GM19395 (cell line): ENCODE measurements at regions not wholly inside any gene's neighbourhood (a gene's known extent, or its start where the extent isn't known, plus 50 kb on each side); places are given as distances from the start of the nearest gene placed in this dataset.

Experiments used
- ATAC-seq: cut with Tn5 transposase; IDR thresholded peaks from one replicate; pipeline ENCODE4 v1.9.1; 2021; ENCODE audit warnings: mild to moderate bottlenecking, moderate library complexity; ENCODE audit not compliant: unreplicated experiment

DNA sequence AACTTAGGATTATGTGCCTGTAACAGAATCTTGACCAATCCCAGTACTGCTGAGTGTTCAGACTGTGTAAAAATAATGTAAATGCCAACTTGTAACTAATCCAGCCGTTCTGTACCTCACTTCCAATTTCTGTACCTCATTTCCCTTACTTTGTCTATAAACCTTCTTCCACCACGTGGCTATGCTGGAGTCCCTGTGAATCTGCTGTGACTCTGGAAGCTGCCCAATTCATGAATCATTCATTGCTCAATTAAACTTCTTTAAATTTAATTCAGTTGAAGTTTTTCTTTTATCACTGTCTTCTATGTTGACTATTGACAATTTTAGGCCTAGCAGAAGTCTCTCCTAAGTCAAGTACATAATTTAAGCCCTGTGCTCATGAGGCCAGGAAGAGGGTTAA is 215.3 kb upstream of the RHOBTB1 start:
- ATAC-seq: no peak

GRCh38 chr10:61157182-61157581 is 213.2 kb upstream of the RHOBTB1 start:
- ATAC-seq: no peak

GRCh38 chr10:61153771-61154170 is 209.8 kb upstream of the RHOBTB1 start:
- ATAC-seq: no peak

DNA sequence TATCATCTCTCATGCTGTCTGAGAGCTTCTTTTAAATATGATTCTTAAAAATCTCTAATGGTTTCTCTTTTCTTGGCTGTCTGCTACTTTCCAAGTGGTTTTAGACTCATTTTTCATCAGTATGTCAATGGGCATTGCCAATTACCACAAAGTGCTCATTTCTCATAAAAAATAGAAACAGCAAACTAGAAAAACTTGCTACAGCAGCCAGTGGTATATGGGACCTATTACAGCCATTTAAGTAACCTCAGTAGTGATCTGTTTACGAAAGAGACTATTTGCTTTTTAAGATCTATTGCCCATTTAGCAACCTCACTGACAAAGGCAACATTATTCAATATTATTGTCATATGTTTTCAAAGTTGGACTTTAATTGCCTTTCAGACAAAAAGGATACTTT is 207.1 kb upstream of the RHOBTB1 start:
- no peak for ATAC-seq

DNA sequence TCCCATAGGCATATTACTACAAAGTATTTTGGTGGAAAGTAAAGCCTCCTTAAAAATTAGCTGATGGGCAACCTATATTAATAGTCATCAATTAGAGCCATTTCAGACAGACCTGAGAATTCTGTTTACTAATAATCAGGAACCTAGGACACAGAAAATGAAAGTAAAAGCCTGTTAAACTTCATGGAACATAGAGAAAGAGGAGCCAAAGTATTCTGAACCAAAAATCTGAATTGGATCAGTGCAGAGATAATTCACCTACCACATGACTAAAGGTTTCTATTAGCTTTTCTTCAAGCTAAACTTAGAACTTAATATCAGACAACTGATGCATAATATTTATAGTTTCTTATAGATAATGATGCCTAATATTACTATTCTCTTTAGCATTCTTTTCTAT is 204.5 kb upstream of the RHOBTB1 start:
- no peak for ATAC-seq

GRCh38 chr10:61142987-61143386 is 199.0 kb upstream of the RHOBTB1 start:
- no peak for ATAC-seq

DNA sequence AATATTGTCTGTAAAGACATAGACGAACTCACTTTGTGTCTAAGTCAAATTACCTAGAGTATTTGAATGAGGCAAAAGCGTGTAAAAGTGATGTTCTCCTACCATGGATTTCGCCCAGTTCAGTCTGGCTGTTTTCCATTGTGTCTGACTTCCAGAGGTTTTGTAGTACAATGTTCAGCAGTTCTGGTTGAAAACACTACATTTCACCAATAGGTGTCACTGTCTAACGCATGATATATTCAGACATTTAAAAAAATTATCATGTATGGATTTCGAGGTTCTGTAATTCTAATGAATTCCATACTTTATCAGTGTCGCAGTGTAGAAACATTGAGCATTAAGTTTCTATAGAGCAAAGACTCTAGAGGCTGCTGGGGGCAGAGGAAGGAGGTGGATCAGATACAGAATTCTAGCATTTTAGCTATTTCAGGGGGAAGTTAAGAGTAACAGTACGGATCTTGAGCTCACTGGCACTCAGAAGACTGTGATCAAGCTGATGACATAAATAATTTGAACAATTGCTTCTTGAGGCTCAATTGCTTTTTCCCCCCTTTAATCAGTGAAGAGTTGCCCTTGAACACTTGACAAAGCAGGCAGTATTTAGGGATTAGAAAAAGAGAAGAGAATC is 196.9 kb upstream of the RHOBTB1 start:
- peak; percentile 53 for ATAC-seq

GRCh38 chr10:61139592-61139953 is 195.6 kb upstream of the RHOBTB1 start:
- no peak for ATAC-seq

DNA sequence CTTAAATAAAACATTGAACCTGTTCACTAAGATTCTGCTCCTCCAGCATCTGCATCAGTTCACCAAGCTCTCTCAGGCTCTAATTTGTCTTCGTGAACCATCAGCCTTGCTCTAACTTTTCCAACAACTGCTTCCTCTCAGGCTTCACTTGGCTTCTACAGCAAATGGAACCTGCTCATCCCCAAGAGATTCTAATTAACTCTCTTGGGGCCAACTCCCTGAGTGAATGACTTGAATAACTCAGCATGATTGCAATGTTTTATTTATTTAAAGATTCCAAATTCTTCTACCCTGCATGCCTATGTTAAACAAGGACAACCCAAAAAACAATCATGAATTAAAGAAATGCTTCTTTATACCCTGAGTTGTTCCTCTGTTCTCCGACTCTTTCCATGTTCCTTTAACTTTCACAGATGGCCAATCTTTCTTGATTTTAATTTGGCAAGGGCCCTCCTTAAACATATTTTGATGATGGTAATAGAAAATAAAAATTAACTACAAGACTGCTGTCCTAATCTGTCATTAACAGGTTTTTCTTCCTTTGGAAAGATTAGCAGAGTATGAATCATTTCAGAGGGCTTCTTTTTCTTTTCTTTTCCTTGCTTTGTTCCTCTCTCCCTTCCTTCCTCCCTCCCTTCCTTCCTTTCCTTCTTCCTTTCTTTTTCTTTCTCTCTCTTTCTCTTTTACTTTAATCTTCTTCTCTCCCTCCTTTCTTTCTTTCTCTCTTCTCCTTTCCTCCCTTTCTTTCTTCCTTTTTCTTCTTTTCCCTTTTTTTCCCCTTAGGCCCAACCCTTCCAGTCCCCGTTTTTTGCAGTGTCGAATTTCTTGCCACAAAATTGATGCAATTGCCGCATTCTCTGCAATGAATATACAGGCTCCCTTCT is 195.0 kb upstream of the RHOBTB1 start:
- ATAC-seq: no peak

- ATAC-seq: no peak
These were observed 192.2 kb upstream of the RHOBTB1 start for GRCh38 chr10:61136139-61136538.

DNA sequence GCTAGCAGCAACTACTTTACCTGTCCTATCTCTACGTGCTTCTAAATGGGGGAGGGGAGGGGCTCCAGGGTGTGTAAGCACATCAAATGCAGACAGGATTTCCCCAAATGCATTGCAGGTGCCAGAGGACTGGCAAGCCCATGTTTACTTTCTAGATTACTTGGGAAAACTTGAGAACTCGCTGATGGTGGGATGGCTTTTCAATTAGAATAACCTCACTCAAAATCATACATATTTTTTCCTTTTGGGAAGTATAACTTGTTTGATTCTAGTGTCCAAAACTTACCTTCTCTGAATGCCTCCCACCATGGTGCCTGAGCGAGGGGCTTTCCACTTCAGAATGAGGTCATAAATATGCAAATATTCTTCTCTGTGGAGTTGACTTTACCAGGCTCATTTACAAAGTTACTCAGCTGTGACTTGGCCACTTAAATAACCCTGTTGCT is 191.3 kb upstream of the RHOBTB1 start:
- peak; percentile 96 for ATAC-seq

GRCh38 chr10:61130366-61130765 is 186.4 kb upstream of the RHOBTB1 start:
- ATAC-seq: no peak

- no peak for ATAC-seq
These were observed 184.2 kb upstream of the RHOBTB1 start for GRCh38 chr10:61128196-61128595.

GRCh38 chr10:61125560-61126170 is 181.7 kb upstream of the RHOBTB1 start:
- ATAC-seq: peak; percentile 77

DNA sequence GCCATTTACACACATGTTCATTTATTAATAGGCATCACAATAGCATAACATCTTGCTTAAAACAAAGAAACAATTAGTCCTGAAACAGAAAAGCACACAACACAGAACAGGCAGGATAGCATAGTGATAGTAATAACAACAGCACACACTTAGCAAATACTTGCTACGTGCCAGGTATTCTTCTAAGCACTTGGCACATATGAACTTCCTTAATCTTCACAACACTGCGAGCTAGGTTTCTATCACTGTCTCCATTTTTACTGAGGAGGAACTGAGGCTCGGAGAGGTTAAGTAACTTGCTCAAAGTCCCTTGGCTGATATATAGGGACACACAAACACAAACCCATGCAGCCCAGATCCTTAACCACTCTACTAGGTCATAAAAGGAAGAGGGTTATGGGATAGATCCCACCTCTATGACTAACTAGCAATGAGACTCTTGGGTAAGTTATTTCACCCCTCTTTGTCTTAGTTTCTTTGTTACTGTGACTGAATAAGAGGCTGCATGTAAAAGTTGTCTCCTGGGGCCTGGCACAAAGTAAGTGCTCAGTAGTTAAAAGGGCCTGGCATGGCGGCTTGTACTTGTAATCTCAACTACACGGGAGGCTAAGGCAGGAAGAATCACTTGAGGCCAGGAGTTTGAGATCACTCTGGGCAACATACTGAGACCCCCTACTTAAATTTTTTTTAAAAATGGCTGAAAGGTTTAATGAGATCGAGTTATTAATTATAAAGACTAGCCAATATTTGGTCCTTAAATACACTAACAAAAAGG is 181.0 kb upstream of the RHOBTB1 start:
- ATAC-seq: no peak

DNA sequence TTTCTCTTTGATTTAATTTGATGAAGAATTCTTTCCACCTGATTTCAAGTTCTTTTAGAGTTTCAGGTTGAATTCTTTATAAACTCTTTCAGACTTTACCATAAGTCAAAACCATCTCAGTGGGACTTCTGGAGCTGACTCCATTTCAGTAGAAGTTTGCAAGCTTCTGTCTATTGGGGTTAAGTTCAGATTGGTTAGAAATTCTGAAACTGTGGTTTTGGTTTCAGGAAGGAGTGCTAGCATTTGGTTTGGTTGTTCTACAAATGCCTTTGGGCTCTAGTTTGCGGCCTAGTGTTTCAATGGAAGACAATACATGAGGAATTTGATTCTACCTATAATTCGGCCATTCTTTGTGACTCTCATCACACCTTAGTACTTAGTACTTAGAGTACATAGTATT is 176.8 kb upstream of the RHOBTB1 start:
- ATAC-seq: peak; percentile 86

GRCh38 chr10:61119573-61119972 is 175.6 kb upstream of the RHOBTB1 start:
- ATAC-seq: no peak

DNA sequence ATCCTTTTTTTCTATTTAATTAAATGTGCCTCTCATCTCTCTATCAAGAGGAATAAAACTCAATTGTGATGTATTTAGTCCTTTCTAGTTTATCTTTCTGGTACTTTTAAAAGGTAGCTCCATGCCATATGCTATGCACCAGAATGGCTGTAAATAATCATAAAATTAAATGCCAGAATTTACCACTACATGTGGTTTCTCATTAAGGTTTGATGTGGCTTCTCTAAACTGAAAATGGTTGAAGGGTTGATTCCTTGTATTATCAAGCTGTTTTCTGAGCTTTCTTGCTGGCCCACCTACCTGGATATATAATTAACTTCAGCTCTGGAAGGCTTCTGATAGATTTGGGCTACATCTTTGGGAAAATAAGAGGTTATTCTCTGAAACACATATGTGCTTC is 171.9 kb upstream of the RHOBTB1 start:
- no peak for ATAC-seq

- ATAC-seq: no peak
These were observed 168.8 kb upstream of the RHOBTB1 start for GRCh38 chr10:61112771-61113170.

- ATAC-seq: no peak
These were observed 167.0 kb upstream of the RHOBTB1 start for GRCh38 chr10:61110936-61111335.

- no peak for ATAC-seq
These were observed 166.3 kb upstream of the RHOBTB1 start for GRCh38 chr10:61110188-61110844.
